ENCODE measurements at regions not wholly inside any gene's neighbourhood (a gene's known extent, or its start where the extent isn't known, plus 50 kb on each side); places are given as distances from the start of the nearest gene placed in this dataset.

GRCh38 chr6:3540253-3540820, 83.5 kb upstream of the SLC22A23 start:
- TF ChIP-seq CTCF (conservative IDR thresholded peaks at IDR 0.05 in 1 of 2, IDR thresholded peaks at IDR 0.05 in 1 of 2; ENCODE audit: extremely low read depth in 1 of 2, insufficient read depth in 1 of 2, low read depth in 1 of 2, low read length in 2 of 2) (no peak), EZH2 (IDR thresholded peaks at IDR 0.05; ENCODE audit: borderline replicate concordance, low read length) (no peak)

All from mammary epithelial cell (primary cell).